ENCODE measurements at regions not wholly inside any gene's neighbourhood (a gene's known extent, or its start where the extent isn't known, plus 50 kb on each side); places are given as distances from the start of the nearest gene placed in this dataset.

DNA sequence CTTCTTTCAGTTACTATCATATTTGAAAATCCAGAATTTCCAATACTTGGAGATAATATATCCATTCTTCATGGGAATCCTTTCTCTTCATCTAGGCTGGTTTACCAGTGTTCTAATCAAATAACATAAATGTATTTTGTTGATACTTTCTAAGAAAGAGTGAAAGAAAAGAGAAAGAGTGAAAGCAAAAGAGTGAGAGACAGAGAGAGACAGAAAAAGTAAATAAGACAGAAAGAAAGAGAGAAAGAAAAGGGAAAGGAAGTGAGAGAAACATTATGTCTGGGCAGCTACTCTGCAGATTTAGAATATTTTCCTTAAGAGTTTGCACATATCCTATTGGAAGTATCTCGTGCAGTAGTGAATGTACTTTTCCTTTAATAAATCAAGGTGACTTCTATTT, 781.0 kb upstream of the GJE1 start:
- no peak for DNase-seq (ENCODE audit: low read depth)
- H3K4me3 ChIP-seq (ENCODE audit: low read depth, low read length), result no peak overlapping the region
- TF ChIP-seq, protein P1, sequence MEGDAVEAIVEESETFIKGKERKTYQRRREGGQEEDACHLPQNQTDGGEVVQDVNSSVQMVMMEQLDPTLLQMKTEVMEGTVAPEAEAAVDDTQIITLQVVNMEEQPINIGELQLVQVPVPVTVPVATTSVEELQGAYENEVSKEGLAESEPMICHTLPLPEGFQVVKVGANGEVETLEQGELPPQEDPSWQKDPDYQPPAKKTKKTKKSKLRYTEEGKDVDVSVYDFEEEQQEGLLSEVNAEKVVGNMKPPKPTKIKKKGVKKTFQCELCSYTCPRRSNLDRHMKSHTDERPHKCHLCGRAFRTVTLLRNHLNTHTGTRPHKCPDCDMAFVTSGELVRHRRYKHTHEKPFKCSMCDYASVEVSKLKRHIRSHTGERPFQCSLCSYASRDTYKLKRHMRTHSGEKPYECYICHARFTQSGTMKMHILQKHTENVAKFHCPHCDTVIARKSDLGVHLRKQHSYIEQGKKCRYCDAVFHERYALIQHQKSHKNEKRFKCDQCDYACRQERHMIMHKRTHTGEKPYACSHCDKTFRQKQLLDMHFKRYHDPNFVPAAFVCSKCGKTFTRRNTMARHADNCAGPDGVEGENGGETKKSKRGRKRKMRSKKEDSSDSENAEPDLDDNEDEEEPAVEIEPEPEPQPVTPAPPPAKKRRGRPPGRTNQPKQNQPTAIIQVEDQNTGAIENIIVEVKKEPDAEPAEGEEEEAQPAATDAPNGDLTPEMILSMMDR (IDR thresholded peaks at IDR 0.05; ENCODE audit: insufficient read depth, low read depth, low read length, missing control alignments), result no peak

DNA sequence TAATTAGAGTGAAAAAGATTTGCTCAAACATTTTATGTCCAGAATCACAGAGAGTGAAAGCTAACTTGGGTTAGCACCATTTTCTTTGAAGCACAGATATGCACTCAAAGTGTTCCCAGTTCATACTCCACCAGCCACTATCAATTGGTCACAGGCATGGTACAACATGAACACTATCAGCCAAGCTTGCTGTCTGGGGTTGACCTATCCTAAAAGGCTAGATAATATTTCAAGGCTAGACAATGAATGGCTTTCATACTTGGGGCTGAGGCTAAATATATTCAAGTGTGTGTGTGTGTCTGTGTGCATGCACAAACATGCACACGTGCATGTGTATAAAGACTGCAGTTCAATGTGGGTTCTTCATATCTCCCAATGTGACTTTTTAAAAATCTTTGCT, 783.0 kb upstream of the GJE1 start:
- no peak for DNase-seq (ENCODE audit: low read depth)
- no peak overlapping the region for H3K4me3 ChIP-seq (ENCODE audit: low read depth, low read length)
- TF ChIP-seq, protein P1 (IDR thresholded peaks at IDR 0.05; ENCODE audit: insufficient read depth, low read depth, low read length, missing control alignments), result no peak

DNA sequence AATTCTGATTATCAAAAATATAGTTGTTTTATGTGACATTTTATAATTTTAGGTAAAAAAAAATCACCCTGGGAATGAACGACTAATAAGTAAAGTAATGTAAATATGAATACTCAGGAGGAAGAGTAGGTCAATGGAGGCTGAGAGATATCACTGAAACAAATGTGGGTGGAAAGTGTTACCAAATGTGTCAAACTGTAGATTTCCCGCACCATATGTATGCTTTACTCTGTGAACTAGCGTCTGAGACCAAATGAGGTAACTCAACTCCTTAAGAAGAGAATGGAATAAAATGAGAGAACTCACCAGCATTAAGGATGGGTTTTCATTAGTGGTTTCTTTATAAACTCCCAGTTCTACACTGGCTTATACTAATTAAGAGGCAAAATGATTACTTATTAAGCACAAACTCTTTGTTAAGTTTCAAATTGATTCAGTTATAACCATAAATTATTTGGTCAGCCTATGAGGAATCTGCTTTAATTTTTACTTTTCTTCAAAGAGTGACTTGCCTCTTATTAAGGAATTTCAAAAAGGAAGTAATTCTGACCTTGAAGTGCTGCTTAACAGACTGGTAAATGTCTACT, 784.7 kb upstream of the GJE1 start:
- H3K4me3 ChIP-seq (ENCODE audit: low read depth, low read length), result no peak overlapping the region
- TF ChIP-seq, protein P1 (IDR thresholded peaks at IDR 0.05; ENCODE audit: insufficient read depth, low read depth, low read length, missing control alignments), result no peak
- no peak for DNase-seq (ENCODE audit: low read depth)

DNA sequence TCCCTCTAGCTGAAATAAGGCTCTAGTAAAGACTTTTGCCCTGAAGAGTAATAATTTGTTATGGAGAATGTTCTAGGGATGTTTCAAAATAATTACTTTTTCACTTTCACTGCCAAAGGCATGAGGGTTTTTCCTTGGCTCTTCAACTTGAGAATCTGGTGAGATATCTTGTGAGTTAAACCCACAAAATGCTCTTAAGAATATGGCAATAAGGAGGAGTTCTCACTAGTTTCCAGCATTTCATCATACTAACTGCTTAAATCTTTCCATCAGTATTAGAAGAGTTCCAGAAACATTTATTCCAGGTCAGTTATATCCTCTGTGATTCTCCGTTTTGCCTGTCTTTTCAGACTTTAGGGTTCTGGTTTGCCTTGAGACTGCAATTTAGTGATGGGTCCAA, 785.6 kb upstream of the GJE1 start:
- TF ChIP-seq, protein P1 (IDR thresholded peaks at IDR 0.05; ENCODE audit: insufficient read depth, low read depth, low read length, missing control alignments), result no peak
- DNase-seq (ENCODE audit: low read depth), result no peak
- H3K4me3 ChIP-seq (ENCODE audit: low read depth, low read length), result no peak overlapping the region

DNA sequence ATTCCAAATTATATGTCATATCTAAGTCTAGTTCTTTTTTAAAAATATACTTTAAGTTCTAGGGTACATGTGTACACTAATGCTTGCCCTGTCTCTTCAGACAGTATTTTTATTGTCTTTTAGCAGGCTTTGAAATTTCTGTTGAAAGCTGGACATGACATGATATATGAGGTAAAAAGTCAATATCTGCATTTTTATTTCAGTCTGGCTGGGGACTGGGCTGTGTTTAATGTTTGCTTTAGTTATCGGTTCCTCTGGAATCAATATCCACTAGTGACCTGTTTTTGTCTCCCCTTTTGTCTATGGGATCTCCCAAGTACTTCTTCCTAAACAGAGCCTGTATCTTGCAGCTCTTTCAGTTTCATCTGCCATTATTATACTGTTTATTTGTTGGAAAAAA, 786.2 kb upstream of the GJE1 start:
- DNase-seq (ENCODE audit: low read depth), result no peak
- TF ChIP-seq, protein P1 (IDR thresholded peaks at IDR 0.05; ENCODE audit: insufficient read depth, low read depth, low read length, missing control alignments), result no peak
- H3K4me3 ChIP-seq (ENCODE audit: low read depth, low read length), result no peak overlapping the region

DNA sequence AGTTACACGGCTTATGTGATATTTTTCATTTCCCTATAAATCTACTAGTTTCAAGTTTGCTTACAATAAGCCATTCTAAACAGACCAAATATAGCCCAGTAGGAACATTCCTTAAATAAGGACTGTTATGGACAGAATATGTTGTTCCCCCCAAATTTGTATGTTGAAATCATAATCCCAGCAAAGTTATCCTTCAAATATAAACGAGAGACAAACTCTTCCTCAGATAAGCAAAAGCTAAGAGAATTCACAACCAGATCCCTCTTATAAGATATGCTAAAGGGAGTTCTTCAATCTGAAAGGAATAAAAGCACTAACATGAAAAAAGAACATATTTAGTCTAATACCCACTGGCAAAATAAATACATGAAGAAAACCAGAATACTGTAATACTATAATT, 795.5 kb upstream of the GJE1 start:
- DNase-seq (ENCODE audit: low read depth), result no peak
- no peak overlapping the region for H3K4me3 ChIP-seq (ENCODE audit: low read depth, low read length)
- TF ChIP-seq, protein P1 (IDR thresholded peaks at IDR 0.05; ENCODE audit: insufficient read depth, low read depth, low read length, missing control alignments), result no peak

All from GM12865 (cell line).